CD4-positive, alpha-beta T cell treated with Interleukin-2 at 100 ng/mL for 4 hours (primary cell): ENCODE measurements at regions not wholly inside any gene's neighbourhood (a gene's known extent, or its start where the extent isn't known, plus 50 kb on each side); places are given as distances from the start of the nearest gene placed in this dataset.
"Not testable (repeated sequence)": the region's sequence is repeated elsewhere in the genome, so short reads cannot be mapped to it uniquely, and the experiment has no call there.

Source experiments
- DNase-seq: peaks from one replicate; pipeline ENCODE4 v3.0.0-alpha.2; 2020; ENCODE audit warnings: low spot score

GRCh38 chr2:47295131-47295980 is 73.8 kb upstream of the EPCAM start:
- no peak for DNase-seq

DNA sequence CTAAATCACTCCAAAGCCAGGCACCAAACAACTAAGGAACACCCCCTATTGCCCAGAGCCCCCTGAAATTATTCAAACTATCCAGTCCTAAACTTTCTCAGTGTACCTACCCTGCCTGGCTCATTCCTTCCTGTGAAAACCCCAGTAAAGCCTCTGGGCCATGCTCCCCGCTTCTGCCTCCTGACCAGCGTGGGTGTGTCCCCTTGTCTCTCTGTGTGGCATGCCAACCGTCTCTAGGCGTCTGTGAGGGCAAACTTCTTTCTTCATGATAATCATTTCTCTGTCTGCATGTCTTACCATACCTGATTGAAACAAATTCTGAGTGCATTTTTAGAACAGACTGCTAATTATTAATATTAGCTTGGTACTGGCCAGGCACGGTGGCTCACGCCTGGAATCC is 75.1 kb upstream of the EPCAM start:
- no peak for DNase-seq

DNA sequence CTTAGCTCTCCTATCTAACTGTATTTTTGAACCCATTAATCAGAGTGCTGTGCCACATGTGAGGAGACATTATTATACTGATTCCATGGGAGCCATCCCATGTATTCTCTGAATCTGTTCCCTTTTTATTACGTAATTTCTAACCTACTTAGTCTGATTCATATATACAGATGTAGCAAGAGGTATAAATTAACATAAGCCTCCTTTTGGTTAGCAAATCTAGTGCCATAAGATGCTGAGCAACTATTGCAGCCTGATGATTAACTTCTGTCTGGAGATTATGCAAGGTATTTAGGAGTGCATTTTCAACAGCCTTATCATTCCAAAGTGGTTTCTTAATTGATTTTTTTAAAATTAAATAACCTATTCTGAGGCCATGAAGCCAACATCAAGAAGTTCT is 80.2 kb upstream of the EPCAM start:
- DNase-seq: no peak

DNA sequence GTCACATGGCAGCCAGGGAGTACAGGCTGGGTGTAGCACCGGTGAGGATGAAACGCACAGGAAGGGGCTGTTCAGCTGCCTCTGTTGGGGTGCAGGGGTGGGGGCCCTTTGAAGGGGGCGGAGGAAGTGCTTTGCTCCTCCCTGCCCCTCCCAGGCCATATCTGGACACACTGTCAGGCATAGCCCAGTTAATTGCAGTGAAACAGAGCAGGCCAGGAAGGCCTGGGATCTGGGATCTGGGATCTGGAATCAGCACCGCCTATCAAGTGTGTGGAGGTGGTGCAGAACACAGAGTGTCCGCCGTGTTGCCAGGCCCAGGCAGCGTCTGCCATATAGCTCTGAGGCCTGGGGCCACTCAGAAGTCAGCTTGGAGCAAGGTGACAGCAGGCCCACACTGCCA is 85.5 kb upstream of the EPCAM start:
- DNase-seq: no peak

- DNase-seq: no peak
Observed at GRCh38 chr2:47282621-47283272, 86.4 kb upstream of the EPCAM start.

GRCh38 chr2:47279525-47279924 is 89.6 kb upstream of the EPCAM start:
- not testable (repeated sequence) for DNase-seq

GRCh38 chr2:47277987-47278386 is 91.1 kb upstream of the EPCAM start:
- DNase-seq: no peak

- DNase-seq: no peak
Observed at GRCh38 chr2:47277187-47277586, 91.9 kb upstream of the EPCAM start.

GRCh38 chr2:47276061-47276460 is 93.0 kb upstream of the EPCAM start:
- DNase-seq: no peak

DNA sequence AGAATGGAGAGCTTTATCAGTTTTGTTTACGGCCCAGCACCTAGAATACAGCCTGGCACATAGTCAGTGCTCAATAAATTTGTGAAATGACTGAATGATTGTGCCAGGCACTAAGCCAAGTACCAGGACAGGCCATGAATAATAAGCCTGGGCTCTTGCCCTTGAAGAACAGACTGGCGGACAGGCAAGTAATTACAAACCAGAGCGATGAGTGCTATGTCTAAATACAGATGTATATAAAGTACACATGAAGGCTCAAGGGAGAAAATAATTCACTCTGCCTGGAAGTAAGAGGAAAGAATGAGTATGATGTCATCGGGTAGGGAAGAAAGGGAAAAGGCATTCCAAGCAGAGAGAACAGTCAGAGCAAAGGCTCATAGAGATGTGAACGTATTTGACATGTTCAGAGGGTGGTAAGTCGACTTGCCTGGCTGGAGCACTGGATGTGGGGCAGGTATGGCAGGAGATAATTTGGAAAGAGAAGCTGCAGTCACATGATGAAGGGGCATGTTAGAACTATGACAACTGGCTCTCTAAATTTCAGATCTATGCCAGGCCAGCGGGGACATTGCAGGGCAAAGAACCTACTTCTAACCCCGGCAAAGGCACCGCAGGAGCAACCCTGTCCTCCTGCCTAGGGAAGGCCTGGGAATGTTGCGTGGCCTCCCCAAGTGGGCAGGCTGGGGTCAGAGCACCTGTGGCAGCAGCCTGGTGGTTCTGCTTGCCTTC is 94.9 kb upstream of the EPCAM start:
- no peak for DNase-seq

DNA sequence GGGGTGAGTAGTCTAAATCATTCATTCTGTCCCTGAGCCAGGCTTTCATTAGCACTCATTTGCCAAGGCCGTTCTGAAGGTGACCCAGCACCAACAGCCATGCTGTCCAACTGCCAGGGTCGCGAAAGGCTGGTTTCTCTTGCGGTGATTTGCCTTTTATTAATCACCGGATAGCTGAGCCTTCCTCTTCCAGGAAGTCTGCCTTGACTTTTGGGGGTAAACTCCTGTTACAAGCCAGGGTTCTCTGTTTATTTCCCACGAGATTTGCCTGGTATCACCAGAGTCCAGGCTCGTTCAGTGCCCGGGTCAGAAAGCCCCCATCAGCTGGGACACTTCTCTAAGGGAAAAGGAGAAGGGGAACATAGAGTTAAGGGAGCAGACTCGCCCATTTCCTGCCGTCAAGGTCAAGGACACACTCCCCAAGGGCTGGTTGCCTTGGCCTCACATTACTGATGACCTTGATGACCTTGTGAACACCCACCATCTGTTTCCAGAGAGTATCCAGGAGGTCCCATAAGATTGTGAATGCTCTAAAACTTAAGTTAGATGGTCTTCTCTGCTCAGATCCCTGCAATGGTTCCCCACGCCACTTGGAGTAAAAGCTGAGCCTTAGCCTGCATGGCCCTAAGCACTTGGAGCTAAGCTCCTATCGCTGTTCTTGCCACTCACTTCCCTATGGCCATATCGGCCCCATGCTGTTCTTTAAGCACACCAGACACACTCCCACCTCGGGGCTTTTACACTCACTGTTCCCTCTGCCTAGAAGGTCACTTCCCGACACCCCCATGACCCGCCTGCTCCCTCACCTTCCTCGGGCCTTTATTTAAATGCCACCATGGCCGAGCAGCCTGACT is 96.0 kb upstream of the EPCAM start:
- no peak for DNase-seq

GRCh38 chr2:47272031-47272864 is 95.9 kb upstream of the CALM2 start:
- peak; percentile 40 for DNase-seq

GRCh38 chr2:47271054-47272000 is 95.0 kb upstream of the CALM2 start:
- no peak for DNase-seq

GRCh38 chr2:47270421-47270820 is 94.1 kb upstream of the CALM2 start:
- no peak for DNase-seq

GRCh38 chr2:47269316-47270232 is 93.3 kb upstream of the CALM2 start:
- DNase-seq: no peak

- no peak for DNase-seq
Observed at GRCh38 chr2:47267711-47268086, 91.4 kb upstream of the CALM2 start.

DNA sequence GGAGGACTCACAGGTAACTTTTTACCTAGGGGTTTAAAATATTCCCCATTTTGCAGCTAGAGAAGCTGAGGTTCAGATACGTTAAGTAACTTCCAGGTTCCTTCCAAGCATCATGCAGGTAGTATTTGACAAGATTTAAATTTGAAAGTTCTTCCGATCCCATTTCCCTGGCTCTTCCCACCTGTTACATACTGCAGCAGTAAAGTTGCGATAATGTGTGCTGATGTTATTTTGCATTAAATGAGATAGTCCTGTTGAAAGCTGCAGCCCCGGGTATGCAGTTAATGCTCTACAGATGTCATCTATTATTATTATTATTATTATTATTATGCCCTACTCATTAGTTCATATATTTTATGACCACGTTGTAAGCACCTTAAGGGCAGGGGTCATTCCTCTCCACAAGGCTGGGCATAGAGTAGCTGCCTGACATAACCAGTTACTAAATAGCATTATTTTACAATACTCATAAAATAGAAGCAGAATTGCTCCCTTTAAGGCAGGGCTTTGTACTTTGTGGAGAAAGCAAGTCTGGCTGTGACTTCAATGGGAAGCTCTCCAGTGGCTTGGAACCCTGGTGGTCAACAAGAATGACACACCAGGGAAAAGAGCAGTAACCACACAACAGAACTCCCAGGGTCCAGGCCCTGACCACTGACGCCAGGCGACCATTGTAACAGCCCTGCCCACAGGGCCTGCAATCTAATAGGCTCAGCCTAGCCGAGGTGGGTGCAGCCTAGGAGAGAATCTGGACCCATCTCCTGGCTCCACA is 90.8 kb upstream of the CALM2 start:
- no peak for DNase-seq

GRCh38 chr2:47265751-47266231 is 89.5 kb upstream of the CALM2 start:
- DNase-seq: no peak
